Suprapubic skin (tissue), 4 donors: ENCODE measurements at regions not wholly inside any gene's neighbourhood (a gene's known extent, or its start where the extent isn't known, plus 50 kb on each side); places are given as distances from the start of the nearest gene placed in this dataset.

Source experiments
- CTCF ChIP-seq, 2 donors: fragments of 200-600 bp in 1 of 2; fragments of 450-650 bp in 1 of 2; sonication (generic) in 1 of 2; IDR thresholded peaks; one replicate each; pipeline ENCODE4 v1.5.1; 2016 to 2019; ENCODE audit warnings: antibody characterized with exemption in 2 of 2, mild to moderate bottlenecking in 1 of 2, moderate library complexity in 1 of 2
- POLR2A ChIP-seq, 2 donors: fragments of 450-650 bp; IDR thresholded peaks; one replicate each; pipeline ENCODE4 v1.6.1; 2017; ENCODE audit warnings: antibody characterized with exemption in 2 of 2, mild to moderate bottlenecking in 2 of 2, moderate library complexity in 2 of 2
- POLR2AphosphoS5 ChIP-seq, 3 donors: sonication (generic); formaldehyde crosslinking; IDR thresholded peaks; one replicate each; pipeline ENCODE4 v1.6.1; 2017; ENCODE audit warnings: antibody characterized with exemption in 3 of 3

GRCh38 chr2:125324273-125324672 lies 1299.2 kb downstream of the CNTNAP5 start:
- TF ChIP-seq POLR2A (IDR thresholded peaks at IDR 0.05) (no peak), CTCF (IDR thresholded peaks at IDR 0.05) (no peak), POLR2AphosphoS5 (IDR thresholded peaks at IDR 0.05) (no peak)
